CD14-positive monocyte (primary cell): ENCODE measurements at regions not wholly inside any gene's neighbourhood (a gene's known extent, or its start where the extent isn't known, plus 50 kb on each side); places are given as distances from the start of the nearest gene placed in this dataset.

Experiments
- DNase-seq, 3 donors: peaks; one replicate each; pipeline ENCODE4 v3.0.0-alpha.2; 2011 to 2022
- H2AFZ ChIP-seq: 2 replicates; pipeline ENCODE4 v1.6.0; 2012; ENCODE audit warnings: mild to moderate bottlenecking, low read depth, low read length, inconsistent platforms; ENCODE audit not compliant: insufficient read depth, poor library complexity, severe bottlenecking
- H3K27ac ChIP-seq, 2 donors: 1 replicate in 1 of 2; 2 replicates in 1 of 2; pipeline ENCODE4 v1.5.1; 2012 to 2013; ENCODE audit warnings: low read length in 2 of 2, control low read depth in 1 of 2, inconsistent platforms in 1 of 2, low read depth in 1 of 2, mild to moderate bottlenecking in 1 of 2
- H3K27me3 ChIP-seq, 2 donors: one replicate each; pipeline versions ENCODE4 v1.6.0 to v1.6.1; 2011 to 2013; ENCODE audit warnings: low read length in 2 of 2; ENCODE audit not compliant: control insufficient read depth in 2 of 2, insufficient read depth in 2 of 2
- H3K36me3 ChIP-seq, 2 donors: replicated peaks in 1 of 2; 1 replicate in 1 of 2; 2 replicates in 1 of 2; pipeline versions ENCODE4 v1.5.1 to v1.6.1; 2012 to 2013; ENCODE audit warnings: low read length in 2 of 2, control low read depth in 1 of 2, inconsistent platforms in 1 of 2, mild to moderate bottlenecking in 1 of 2; ENCODE audit not compliant: insufficient read depth in 2 of 2, control insufficient read depth in 1 of 2
- H3K4me1 ChIP-seq, 2 donors: 1 replicate in 1 of 2; 2 replicates in 1 of 2; pipeline versions ENCODE4 v1.5.1 to v1.6.1; 2012 to 2013; ENCODE audit warnings: low read length in 2 of 2, control low read depth in 1 of 2, inconsistent platforms in 1 of 2, mild to moderate bottlenecking in 1 of 2, moderate library complexity in 1 of 2; ENCODE audit not compliant: insufficient read depth in 2 of 2, control insufficient read depth in 1 of 2
- H3K4me2 ChIP-seq: replicated peaks from 2 replicates; pipeline ENCODE3; 2012; ENCODE audit warnings: low read length, moderate library complexity, mild to moderate bottlenecking; ENCODE audit not compliant: poor library complexity, severe bottlenecking; ENCODE audit errors: extremely low read depth
- H3K4me3 ChIP-seq, 3 experiments: fragments of 200-600 bp in 1 of 3; sonication (generic) in 1 of 3; replicated peaks in 1 of 3; 1 replicate in 2 of 3; 2 replicates in 1 of 3; pipeline ENCODE4 v1.5.1; 2011 to 2013; ENCODE audit warnings: low read length in 3 of 3, mild to moderate bottlenecking in 3 of 3, control low read depth in 2 of 3, low read depth in 2 of 3, inconsistent platforms in 1 of 3, moderate library complexity in 1 of 3
- H3K79me2 ChIP-seq: 2 replicates; pipeline ENCODE4 v1.6.0; 2012; ENCODE audit warnings: mild to moderate bottlenecking, control low read depth, inconsistent platforms, low read length, moderate library complexity; ENCODE audit not compliant: insufficient read depth
- H3K9ac ChIP-seq: 2 replicates; pipeline ENCODE4 v1.6.0; 2017; ENCODE audit warnings: low read length, mild to moderate bottlenecking; ENCODE audit not compliant: insufficient read depth, poor library complexity, severe bottlenecking
- H3K9me3 ChIP-seq, 2 donors: replicated peaks in 1 of 2; 1 replicate in 1 of 2; 2 replicates in 1 of 2; pipeline versions ENCODE4 v1.5.1 to v1.6.1; 2012 to 2013; ENCODE audit warnings: low read length in 2 of 2, control low read depth in 1 of 2; ENCODE audit not compliant: control insufficient read depth in 1 of 2, insufficient read depth in 1 of 2
- H4K20me1 ChIP-seq: 2 replicates; pipeline ENCODE4 v1.6.0; 2012; ENCODE audit warnings: mild to moderate bottlenecking, low read length, control low read depth, moderate library complexity; ENCODE audit not compliant: insufficient read depth
- H3K27ac Mint-ChIP-seq, 7 donors: one replicate each; pipeline ENCODE4 v1.8.0; 2020; ENCODE audit warnings: mild to moderate bottlenecking in 7 of 7, mixed read lengths in 7 of 7, moderate library complexity in 6 of 7, inconsistent platforms in 2 of 7
- H3K27me3 Mint-ChIP-seq, 3 donors: one replicate each; pipeline ENCODE4 v1.8.0; 2021 to 2022; ENCODE audit warnings: low read depth in 3 of 3, mild to moderate bottlenecking in 3 of 3, mixed read lengths in 3 of 3, moderate library complexity in 3 of 3, inconsistent platforms in 1 of 3
- H3K36me3 Mint-ChIP-seq, 2 donors: one replicate each; pipeline ENCODE4 v1.8.0; 2020; ENCODE audit warnings: mixed read lengths in 2 of 2, inconsistent platforms in 1 of 2, mild to moderate bottlenecking in 1 of 2
- H3K4me1 Mint-ChIP-seq: one replicate; pipeline ENCODE4 v1.8.0; 2020; ENCODE audit warnings: mild to moderate bottlenecking, mixed read lengths
- H3K4me3 Mint-ChIP-seq, 2 donors: one replicate each; pipeline ENCODE4 v1.8.0; 2020; ENCODE audit warnings: mild to moderate bottlenecking in 2 of 2, mixed read lengths in 2 of 2, moderate library complexity in 1 of 2
- H3K9me3 Mint-ChIP-seq, 7 donors: one replicate each; pipeline ENCODE4 v1.8.0; 2020 to 2022; ENCODE audit warnings: mixed read lengths in 7 of 7, mild to moderate bottlenecking in 6 of 7, moderate library complexity in 6 of 7, inconsistent platforms in 2 of 7
- CTCF ChIP-seq: fragments of 200-600 bp; IDR thresholded peaks from one replicate; pipeline ENCODE4 v1.8.0; 2022; ENCODE audit warnings: antibody characterized with exemption, mild to moderate bottlenecking
- WGBS: methylation state at CpG from one replicate; pipeline ENCODE4 v1.1.5; 2013; ENCODE audit warnings: missing lambda C conversion rate; ENCODE audit not compliant: insufficient coverage; 5-methylcytosine and 5-hydroxymethylcytosine counted together
- intact Hi-C, 2 donors: fragments of 100-400 bp; cut with micrococcal nuclease; formaldehyde crosslinking; loops; one replicate each; pipeline versions ENCODE4 v1.15.0 to v1.15.1; 2023

- no peaks in the 10 kb centered on the region for H3K36me3 ChIP-seq
- H3K79me2 ChIP-seq, result no peaks in the 10 kb centered on the region
- no peak for TF ChIP-seq CTCF
- Mint-ChIP-seq H3K27ac (no peak overlapping the region), H3K4me3 (no peak overlapping the region), H3K4me1 (no peaks in the 10 kb centered on the region), H3K36me3 (no peaks in the 10 kb centered on the region), H3K27me3 (peaks cover 0 to 2% (median 0%) of the 10 kb centered on the region in 3 donors), H3K9me3 (peaks cover 0 to 2% (median 0%) of the 10 kb centered on the region in 7 donors)
- H3K4me3 ChIP-seq, result no peak overlapping the region
- no peaks in the 10 kb centered on the region for H3K27me3 ChIP-seq
- DNase-seq, result no peak
- no peaks in the 10 kb centered on the region for H3K9me3 ChIP-seq
- H3K9ac ChIP-seq, result no peak overlapping the region
- no peaks in the 10 kb centered on the region for H4K20me1 ChIP-seq
- intact Hi-C loops, result no loop called here
- no peak overlapping the region for H2AFZ ChIP-seq
- no peak overlapping the region for H3K27ac ChIP-seq
- no CpG with 5 or more reads among the region's 1 CpG for WGBS
- H3K4me2 ChIP-seq, result no peak overlapping the region
- H3K4me1 ChIP-seq, result no peaks in the 10 kb centered on the region
Measured at GRCh38 chr1:90480271-90480835, 236.7 kb downstream of the BARHL2 start.

GRCh38 chr1:90476994-90477393, 240.1 kb downstream of the BARHL2 start:
- no peak overlapping the region for H3K9ac ChIP-seq
- intact Hi-C loops, result no loop called here
- no peaks in the 10 kb centered on the region for H3K36me3 ChIP-seq
- no peaks in the 10 kb centered on the region for H4K20me1 ChIP-seq
- peaks cover 0 to 1% (median 0%) of the 10 kb centered on the region in 7 donors for H3K9me3 Mint-ChIP-seq
- H3K4me2 ChIP-seq, result no peak overlapping the region
- TF ChIP-seq CTCF, result no peak
- H3K4me3 Mint-ChIP-seq, result no peak overlapping the region
- H3K4me3 ChIP-seq, result no peak overlapping the region
- WGBS, result no CpG with 5 or more reads among the region's 3 CpGs
- no peak overlapping the region for H3K27ac Mint-ChIP-seq
- H3K4me1 ChIP-seq, result no peaks in the 10 kb centered on the region
- H3K79me2 ChIP-seq, result no peaks in the 10 kb centered on the region
- H3K36me3 Mint-ChIP-seq, result no peaks in the 10 kb centered on the region
- H3K27ac ChIP-seq, result no peak overlapping the region
- no peaks in the 10 kb centered on the region for H3K9me3 ChIP-seq
- no peaks in the 10 kb centered on the region for H3K27me3 Mint-ChIP-seq
- no peaks in the 10 kb centered on the region for H3K27me3 ChIP-seq
- H3K4me1 Mint-ChIP-seq, result no peaks in the 10 kb centered on the region
- no peak overlapping the region for H2AFZ ChIP-seq
- DNase-seq, result no peak
